ENCODE measurements at regions not wholly inside any gene's neighbourhood (a gene's known extent, or its start where the extent isn't known, plus 50 kb on each side); places are given as distances from the start of the nearest gene placed in this dataset.
"Not testable (repeated sequence)": the region's sequence is repeated elsewhere in the genome, so short reads cannot be mapped to it uniquely, and the experiment has no call there.

DNA sequence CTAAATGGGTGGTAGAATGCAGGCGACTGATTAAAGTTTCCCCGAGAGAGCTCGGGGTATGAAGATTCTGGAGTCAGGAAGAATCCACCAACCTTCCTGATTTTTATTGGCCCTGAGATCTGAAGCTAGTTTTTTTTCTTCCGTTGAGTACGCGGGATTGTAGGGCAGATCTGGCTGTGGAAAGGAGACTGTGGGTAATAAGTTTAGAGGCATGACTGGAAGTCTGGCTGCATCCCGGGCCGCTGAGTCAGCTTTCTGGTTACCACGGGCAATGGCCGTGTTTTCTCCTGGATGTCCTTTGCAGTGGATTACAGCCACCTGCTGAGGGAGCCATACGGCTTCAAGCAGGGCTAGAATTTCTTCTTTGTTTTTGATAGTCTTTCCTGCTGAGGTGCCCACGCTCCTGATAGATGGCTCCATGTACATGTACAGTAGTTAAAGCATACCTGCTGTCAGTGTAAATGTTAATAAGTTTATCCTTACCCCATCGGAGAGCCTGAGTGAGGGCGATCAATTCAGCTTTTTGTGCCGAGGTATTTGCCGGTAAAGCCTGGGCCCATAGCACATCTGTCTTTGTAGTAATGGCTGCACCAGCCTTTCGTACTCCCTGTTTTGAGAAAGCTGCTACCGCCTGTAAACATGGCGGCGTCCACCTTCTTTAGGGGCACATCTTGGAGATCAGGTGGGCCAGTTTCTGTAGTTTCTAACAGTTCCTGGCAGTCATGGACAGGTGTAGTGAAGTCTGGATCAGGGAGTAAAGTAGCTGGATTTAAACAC lies 154.0 kb downstream of the TRIM27 start:
- peak in 1 of 2 experiments; percentile 9 for DNase-seq

DNA sequence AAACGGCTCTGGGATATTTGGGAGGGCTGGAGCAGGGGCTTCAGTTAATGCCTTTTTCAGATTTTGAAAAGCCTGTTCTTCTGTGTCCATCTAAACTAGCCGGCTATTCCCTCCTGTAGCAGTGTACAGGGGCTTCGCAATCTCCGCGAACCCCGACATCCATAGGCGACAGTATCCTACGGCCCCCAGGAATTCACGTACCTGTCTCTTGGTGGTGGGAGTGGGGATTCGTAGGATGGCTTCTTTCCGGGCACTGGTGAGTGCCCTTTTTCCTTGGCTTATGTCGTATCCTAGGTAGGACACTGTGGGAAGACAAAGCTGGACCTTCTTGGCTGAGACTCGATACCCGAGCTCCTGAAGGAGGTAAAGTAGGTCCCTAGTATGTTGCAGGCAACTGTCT lies 153.1 kb downstream of the TRIM27 start:
- no peak for DNase-seq

DNA sequence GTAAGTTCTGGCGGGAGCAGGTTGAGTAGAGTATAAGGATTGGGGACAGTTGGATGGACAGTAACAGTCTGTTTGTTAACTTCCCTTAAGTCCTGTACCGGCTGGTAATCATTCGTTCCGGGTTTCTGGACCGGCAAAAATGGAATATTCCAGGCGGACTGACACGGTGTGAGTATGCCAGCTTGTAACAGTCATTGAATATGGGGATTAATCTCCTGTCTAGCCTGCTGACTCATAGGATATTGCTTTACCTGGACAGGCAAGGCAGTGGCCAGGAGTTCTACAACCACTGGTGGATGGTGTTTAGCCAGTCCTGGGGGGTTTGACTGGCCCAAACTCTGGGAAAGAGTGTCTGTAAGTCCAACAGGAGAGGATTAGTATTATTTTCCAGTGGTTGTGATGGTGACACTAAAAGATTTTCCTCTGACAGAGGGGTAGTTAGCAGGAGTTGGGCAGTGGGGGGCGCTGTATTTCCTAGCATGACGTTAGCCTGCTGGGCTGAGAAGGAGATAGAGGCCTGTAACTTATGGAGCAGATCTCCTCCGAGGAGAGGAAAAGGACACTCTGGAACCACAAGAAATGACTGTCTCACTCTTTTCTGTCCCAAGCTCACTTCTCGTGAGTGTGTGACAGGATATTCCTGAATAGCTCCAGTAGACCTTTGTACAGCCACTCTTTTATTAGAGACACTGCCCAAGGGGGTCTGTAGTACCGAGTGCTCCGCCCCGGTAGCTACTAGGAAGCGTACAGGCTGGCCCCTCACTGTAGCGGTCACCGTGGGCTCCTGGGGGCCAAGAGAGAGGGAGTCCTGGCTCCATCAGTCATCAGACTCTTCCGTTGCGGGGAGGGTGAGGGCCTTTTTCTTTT lies 152.2 kb downstream of the TRIM27 start:
- DNase-seq: peak in 1 of 2 experiments; percentile 9

DNA sequence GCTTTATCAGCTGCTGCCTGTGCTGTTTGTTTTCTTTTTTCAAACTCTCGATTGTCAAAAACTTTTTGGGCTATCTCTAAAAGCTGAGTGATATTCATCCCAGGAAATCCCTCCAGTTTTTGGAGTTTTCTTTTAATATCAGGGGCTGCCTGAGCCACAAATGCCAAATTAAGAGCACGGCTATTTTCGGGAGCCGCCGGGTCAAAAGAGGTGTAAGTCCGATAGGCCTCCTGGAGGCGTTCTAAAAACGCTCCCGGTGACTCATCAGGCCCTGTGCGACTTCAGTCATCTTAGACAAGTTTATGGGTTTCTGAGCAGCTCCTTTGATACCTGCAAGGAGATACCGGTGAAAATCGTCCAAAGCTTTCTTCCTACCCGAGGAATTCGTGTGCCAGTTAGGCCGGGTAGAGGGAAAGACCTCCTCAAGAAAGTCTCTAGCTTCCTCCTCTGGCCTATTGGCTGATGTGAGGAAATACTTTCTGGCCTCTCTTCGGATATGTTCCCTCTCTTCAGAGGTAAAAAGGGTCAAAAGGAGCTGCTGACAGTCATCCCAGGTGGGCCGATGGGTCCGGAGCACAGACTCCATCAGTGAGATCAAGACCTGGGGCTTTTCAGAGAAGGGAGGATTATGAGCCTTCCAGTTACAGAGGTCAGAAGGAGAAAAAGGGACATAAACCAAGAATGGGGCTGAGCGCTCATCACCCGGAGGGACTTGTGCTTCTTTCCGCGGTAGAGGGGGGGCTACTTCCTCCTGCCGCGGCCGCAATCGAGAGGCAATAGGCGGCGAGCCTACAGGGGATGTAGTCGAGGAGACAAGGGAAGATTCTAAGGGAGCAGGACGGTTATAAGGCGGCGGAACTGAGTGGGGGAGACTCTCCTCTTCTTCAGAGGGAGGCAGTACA lies 151.1 kb downstream of the TRIM27 start:
- DNase-seq: no peak

DNA sequence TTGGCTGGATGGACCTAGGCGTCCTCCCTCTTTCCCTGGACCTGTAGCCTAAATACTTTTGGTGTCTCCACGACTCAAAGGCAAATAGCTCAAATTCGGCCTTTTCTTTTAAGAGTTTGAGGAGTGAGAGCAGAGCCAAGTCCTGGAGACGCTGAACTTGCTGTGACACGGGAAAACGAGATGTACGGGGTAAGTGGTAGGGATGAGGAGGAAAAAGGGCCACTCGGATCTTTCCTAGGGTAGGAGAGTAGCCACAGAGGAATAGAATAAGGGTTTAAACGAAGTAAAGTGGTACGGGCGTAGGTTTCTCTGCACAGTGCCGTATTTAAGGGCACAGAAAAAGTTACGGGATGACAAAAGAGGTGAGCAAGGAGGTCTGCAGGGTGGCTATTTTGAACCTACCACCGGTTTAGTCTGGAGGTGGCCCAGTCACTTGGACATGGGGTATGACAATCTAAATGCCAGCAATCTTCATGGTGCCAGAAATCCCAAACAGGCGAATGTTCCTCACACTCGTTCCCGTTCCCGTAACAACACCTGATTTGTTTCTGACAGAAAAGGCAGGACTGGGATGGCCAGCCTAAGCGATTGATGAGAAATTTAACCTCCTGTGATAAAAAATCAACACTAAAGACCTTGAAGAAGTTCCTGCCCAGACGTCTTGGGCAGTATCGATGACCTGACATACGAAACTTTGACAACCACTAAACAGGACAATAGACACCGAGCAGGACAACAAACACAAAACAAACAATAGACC lies 149.3 kb downstream of the TRIM27 start:
- DNase-seq: no peak

DNA sequence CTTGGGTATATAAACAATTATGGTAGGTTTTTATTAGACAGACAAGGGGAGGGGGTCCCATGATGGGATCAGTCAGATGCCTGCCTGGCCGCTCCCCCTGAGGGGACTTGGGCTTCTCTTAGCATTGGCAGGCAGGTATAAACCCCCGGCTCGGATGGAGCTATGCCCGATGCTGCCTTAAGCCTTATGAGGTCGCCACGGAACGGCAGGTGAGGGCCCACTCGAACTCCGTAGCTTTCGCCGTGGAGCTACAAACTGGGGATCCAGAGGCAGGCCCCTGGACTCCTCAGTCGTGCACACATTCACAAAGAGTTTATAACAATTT lies 148.8 kb downstream of the TRIM27 start:
- no peak for DNase-seq

DNA sequence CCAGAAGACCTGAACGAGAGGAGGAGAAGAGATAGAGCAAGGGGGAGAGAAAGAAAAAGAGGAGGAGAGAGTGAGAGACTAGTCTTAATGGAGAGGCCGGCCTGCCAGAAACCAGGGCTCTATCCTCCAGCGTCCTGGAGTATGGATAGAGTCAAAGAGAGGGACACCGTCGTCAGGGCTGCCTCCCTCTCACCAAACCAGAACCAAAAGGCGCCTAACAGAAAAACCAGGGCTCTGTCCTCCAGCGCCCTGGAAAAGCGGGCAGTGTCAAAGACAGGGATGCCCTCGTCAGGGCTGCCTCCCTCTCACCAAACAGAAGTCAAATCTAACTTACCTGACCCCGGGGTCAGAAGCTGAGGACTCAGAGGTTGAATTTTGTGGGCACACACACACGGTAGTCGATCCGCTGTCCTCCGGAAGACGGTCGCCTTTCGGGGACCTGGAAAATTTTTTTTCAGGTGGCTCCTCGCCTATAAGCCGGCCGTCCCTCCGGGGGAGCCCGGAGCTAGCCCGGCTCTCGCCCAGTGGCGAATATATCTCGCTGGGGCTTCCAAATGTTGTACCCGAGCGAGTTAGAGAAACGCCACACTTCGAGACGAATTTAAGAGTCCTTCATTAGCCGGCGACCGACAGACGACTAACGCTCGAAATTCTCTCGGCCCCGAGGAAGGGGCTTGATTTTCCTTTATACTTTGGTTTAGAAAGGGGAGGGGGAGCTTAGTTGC lies 148.2 kb downstream of the TRIM27 start:
- no peak for DNase-seq

DNA sequence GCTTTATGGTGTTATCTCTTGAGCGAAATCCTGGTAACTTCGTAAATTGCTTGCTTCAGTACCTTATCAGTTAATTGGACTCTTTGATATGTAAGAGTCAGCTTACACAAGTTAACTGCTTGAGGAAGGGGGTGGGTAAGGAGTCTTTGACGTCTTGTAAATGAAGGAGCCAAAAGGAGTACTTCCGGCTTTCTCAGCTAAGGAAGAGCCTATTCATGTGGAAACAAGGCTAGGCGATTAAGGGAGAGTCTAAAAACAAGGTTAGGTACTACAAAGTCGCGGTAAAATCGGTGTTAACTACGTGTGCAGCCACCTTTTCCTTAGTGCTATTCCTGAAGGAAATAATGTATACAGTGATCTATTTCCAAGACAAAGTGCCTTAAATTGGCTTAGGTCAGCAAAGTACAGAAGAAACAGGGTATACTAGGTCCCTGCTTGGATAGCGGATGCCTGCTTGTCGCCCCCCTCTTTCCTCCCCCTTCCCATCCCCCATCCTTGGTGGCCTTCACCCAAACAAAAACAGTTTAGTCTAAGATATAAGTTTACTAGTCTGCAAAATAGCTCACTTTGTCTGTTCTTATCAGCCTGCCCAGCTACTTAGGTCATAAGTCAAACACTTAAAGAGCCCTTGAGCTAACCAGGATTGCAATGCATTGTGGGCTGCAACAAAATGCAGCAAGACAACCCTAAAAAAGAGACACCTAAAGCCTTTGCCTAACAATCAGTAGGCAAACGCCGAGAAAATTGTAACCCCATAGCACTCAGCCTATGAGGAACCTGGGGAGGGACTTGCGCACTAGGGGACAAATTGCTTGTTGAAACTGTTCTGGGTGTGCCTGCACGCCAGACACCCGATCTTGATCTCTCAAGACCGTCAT lies 147.3 kb downstream of the TRIM27 start:
- no peak for DNase-seq

DNA sequence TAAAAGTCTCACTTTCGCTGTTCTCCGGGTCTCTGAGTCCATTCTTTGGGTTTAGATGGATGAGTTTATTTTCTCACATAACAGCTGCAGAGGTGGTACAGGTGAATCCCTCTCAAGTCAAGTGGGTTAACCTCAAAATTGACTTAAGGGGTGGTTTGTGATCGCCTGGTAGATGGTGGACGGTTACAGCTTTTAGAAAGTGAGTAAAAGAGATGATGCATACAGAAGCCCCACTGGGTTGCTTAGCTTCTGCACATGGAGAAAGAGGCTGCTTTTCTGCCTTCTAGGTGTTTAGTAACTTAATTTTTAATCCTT lies 146.7 kb downstream of the TRIM27 start:
- DNase-seq: no peak

DNA sequence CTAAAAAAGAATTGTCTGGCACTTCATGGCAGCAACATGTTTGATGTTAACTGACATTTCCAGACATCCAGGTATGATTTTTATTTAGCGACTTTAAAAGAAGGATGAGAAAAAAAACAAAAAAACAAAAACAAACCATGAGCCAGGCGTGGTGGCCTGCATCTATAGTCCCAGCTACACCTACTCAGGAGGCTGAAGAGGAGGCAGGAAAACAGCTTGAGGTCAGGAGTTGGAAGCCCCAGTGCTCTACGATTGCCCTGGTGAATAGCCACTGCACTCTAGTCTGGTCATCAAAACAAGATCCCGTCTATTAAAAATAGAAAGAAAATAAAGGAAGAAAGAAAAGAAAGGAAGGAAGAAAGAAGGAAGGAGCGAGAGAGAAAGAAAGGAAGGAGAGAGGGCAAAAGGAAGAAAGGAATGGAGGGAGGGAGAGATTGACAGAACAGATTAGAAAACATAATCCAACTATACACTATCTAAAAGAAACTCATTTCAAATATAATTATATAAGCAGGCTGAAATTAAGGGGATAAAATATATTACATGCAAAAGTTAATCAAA lies 141.6 kb downstream of the TRIM27 start:
- no peak for DNase-seq

DNA sequence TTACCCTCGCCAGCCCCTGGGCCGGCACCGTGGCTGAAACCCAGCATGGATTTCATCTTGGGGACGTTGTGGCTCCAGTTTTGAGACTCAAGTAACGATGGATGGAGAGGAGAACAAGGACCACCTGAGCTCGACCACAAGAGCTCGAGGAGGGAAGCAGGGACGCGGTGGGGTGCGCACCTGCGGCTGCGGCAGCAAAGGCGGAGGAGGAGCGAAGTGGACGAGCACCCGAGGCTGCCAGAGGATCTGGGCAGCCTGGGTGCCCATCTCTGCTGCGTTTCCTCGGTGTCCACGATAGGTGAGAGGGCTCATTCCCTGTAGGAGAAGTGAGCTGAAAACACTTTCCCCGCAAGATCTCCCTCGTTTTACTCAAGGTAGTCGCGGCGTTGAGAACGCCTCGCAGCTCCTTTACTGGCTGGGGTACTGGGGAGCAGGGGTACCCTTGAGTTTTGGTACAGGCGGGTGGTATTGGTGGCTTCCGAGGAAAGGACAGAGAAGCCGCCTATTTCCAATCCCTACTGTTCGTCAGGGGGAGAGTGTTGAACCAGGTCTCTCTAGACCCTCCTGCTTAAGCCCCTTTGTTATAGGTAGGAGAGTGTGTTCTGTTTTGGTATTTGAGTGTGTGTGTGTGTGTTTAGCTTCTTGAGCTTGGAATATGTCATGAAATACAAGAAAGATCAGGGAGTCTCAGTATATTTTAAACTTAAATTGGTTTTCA lies 137.7 kb downstream of the TRIM27 start:
- DNase-seq: no peak

DNA sequence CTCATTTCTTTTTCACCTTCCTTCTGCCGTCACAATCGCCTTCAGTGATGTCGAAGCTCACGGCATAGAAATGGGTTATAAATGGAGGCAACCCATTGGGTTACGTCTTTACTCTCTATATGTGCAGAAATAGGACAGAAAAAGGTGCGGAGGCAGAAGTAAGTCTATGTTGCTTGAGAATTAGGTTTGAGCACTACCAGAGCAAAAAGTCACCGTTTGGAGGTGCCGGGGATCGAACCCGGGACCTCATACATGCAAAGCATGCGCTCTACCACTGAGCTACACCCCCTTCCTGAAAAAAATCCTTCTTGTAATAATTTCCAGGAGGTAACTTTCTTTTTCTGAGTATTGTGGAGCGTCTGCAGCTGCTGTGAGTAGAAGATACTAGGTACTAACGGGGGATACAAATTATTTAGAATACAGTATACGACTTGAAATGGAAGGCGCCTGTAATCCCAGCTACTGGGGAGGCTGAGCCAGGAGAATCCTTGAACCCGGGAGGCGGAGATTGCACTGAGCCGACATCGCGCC lies 134.2 kb downstream of the TRIM27 start:
- peak; percentile 30 to 66 for DNase-seq

DNA sequence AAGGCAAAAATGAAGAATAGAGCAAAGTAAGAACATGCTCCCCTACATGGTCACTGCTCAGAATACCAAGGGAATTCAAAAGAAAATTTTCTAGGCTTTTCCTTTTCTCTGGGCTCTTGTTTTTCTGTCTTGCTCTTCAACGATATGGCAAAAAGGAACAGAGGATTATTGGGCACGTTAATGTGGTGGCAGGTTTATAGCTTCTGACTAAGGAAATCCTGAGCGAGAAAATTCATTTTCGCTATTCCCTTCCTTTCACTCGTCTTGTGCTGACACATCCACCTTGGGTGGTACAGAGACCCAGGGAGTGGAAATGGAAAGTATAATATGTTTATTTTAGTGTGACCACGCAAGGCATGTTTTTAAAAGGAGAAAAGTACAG lies 132.8 kb downstream of the TRIM27 start:
- DNase-seq: no peak

DNA sequence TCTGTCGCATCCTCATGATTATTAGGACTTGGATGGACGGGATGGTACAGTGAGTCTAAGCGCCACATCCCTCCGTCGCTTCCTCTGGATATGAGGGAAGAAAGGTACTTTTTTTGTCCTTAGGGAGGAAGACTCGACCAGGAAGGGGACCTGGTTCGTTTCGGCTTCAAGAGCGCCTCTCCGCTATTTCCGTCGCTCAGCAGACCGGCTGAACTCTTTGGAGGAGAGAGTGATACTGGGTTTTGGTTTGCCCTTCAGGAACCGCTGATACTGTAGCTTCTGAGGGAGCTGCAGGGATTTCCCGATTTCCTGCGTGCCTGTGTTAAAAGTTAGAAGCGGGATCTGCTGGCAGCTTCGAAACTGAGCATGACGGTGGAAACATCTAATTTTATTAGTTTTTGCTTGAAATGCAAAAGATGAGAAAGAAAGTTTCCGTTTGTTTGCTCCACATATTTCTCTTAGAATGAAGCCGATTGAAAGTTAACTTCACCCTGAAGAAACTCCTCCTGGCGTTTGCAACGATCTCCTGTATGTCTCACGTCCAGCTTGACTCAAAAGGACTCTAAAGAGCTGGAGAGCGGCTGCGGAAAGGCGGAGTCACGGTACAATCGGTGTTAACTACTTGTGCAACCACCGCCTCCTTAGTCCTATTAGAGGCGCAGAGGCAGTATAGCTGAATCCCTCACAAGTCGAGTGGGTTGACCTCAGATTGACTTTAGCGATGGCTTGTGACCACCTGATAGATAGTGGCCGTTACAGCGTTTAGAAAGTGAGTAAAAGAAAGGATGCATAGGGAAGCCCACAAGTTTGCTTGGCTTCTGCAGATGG lies 129.4 kb downstream of the TRIM27 start:
- peak; percentile 15 to 55 for DNase-seq

DNA sequence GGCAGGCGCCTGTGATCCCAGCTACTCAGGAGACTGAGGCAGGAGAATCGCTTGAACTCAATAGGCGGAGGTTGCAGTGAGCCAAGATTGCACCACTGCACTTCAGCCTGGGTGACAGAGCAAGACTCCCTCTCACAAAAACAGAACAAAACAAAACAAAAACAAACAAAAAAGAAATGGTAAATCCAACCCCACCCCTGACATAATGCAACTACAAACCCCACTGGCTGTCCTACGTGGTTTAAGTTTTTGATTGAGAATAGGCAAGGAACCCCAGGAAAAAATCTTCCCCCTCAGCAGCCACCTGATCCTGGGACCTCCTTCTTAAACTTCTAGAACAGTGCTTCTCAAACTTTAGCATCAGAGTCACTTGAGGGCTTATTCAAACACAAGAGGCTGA lies 123.1 kb downstream of the TRIM27 start:
- not testable (repeated sequence) for DNase-seq

DNA sequence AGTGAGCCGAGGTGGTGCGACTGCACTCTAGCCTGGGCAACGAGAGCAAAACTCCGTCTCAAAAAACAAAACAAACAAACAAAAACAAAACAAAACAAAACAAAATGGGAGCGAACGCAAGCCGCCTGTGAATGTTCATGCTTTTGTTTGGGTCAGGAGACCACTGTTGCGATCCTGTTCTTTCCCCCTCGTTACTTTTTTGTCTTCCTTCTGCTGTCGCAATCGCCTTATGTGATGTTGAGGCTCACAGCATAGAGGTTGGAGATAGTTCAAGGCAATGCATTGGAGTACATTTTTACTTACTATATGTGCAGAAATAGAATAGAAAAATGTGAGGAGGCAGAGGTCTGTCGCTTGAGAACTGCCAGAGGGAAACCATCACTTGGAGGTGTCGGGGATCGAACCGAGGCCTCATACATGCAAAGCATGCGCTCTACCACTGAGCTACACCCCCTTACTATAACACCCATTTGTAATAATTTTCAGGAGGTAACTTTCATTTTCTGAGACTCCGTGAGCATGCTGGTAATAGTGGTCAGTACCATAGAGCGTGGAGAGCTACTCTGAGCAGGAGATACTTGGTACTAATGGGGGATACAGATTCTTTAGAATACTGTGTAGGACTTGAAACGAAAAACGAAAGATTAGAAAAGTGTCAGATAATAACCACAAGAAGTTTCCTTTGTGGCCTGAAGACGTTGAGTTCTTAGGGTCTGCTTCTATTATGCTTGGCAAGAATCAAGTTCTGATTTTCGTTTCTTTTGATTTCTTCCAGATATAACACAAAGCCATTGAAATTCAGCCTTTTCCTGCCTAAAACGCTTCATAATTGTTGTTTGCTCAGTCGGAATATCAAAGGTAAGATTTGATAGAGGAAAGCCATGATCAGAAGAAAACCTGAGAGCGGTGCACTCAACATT lies 121.1 kb downstream of the TRIM27 start:
- DNase-seq: peak; percentile 35 to 66

DNA sequence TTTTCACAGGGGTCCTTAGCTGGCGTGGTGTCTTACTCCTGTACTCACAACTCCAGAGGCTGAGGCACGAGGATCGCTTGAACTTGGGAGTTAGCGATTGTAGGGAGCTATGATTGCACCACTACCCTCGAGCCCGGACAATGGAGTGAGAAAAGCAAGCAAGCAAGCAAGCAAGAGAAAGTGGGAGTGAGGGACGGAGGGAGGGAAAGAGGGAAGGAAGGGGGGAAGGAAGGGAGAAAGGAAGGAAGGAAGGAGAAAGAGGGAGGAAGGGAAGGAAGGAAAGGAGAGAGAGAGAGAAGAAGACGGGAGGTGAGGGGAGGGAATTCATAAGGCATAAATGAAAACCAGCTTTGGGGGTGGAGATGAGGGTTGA lies 120.5 kb downstream of the TRIM27 start:
- peak; percentile 32 to 53 for DNase-seq

Measured in NCI-H524 (cell line).